HEK293 (cell line): ENCODE measurements at regions not wholly inside any gene's neighbourhood (a gene's known extent, or its start where the extent isn't known, plus 50 kb on each side); places are given as distances from the start of the nearest gene placed in this dataset.

Experiments used
- CTCF ChIA-PET: fragments of 350-600 bp; formaldehyde crosslinking; extraction: SDS; loops from one replicate; lab custom pipeline; 2021; ENCODE audit warnings: antibody characterized with exemption; lab: Yijun Ruan, JAX
- POLR2A ChIA-PET: fragments of 300-600 bp; formaldehyde crosslinking; extraction: SDS; loops from one replicate; lab custom pipeline; 2020; ENCODE audit warnings: antibody characterized with exemption, inconsistent platforms; lab: Yijun Ruan, JAX
- H3K27ac ChIP-seq: fragments of 200-500 bp; sonication (Bioruptor generic); 2 replicates; pipeline ENCODE4 v1.5.1; 2014; ENCODE audit warnings: low read depth, low read length, control low read depth, inconsistent platforms; ENCODE audit errors: extremely low read depth
- H3K36me3 ChIP-seq, 2 experiments: fragments of 200-500 bp in 1 of 2; sonication (Bioruptor generic) in 1 of 2; 1 replicate in 1 of 2; 2 replicates in 1 of 2; pipeline ENCODE4 v1.5.1; 2014 to 2017; ENCODE audit warnings: inconsistent platforms in 2 of 2, low read length in 2 of 2; ENCODE audit not compliant: control insufficient read depth in 2 of 2, insufficient read depth in 1 of 2
- H3K4me1 ChIP-seq: fragments of 200-500 bp; sonication (Bioruptor generic); 2 replicates; pipeline ENCODE4 v1.5.1; 2014; ENCODE audit warnings: mild to moderate bottlenecking, low read length, inconsistent platforms; ENCODE audit not compliant: control insufficient read depth, insufficient read depth
- H3K4me3 ChIP-seq: 2 replicates; pipeline ENCODE4 v1.5.1; 2011; ENCODE audit warnings: low read depth, mild to moderate bottlenecking, control low read depth, low read length, moderate library complexity
- H3K9me3 ChIP-seq: fragments of 200-500 bp; sonication (Bioruptor generic); 2 replicates; pipeline ENCODE4 v1.5.1; 2014; ENCODE audit warnings: low read depth, low read length, inconsistent platforms; ENCODE audit not compliant: control insufficient read depth, insufficient read depth
- GLI4 ChIP-seq: fragments of 450-650 bp; formaldehyde crosslinking; IDR thresholded peaks from 2 replicates; pipeline ENCODE4 v1.5.1; 2016; ENCODE audit warnings: missing biosample characterization, missing genetic modification characterization
- HOXA7 ChIP-seq: sonication (generic); formaldehyde crosslinking; IDR thresholded peaks from 2 replicates; pipeline ENCODE4 v1.8.1; 2022; ENCODE audit warnings: missing genetic modification reagents, borderline replicate concordance
- INSM2 ChIP-seq: fragments of 450-650 bp; formaldehyde crosslinking; IDR thresholded peaks from 2 replicates; pipeline ENCODE4 v1.5.1; 2016; ENCODE audit warnings: missing biosample characterization, missing genetic modification characterization
- KLF17 ChIP-seq: fragments of 450-650 bp; formaldehyde crosslinking; IDR thresholded peaks from 2 replicates; pipeline ENCODE4 v1.5.1; 2016; ENCODE audit warnings: missing biosample characterization, missing genetic modification characterization
- MYNN ChIP-seq: fragments of 450-650 bp; formaldehyde crosslinking; IDR thresholded peaks from 2 replicates; pipeline ENCODE4 v1.5.1; 2016; ENCODE audit warnings: missing biosample characterization, missing genetic modification characterization, borderline replicate concordance
- OSR2 ChIP-seq: fragments of 450-650 bp; formaldehyde crosslinking; IDR thresholded peaks from 2 replicates; pipeline ENCODE4 v1.5.1; 2016; ENCODE audit warnings: missing biosample characterization, missing genetic modification characterization
- PRDM1 ChIP-seq: fragments of 450-650 bp; formaldehyde crosslinking; IDR thresholded peaks from 2 replicates; pipeline ENCODE4; 2016; ENCODE audit warnings: missing biosample characterization, missing genetic modification characterization
- SP3 ChIP-seq: fragments of 450-650 bp; formaldehyde crosslinking; IDR thresholded peaks from 2 replicates; pipeline ENCODE4 v1.5.1; 2016; ENCODE audit warnings: missing biosample characterization, missing genetic modification characterization
- TCF7L2 ChIP-seq: IDR thresholded peaks from 2 replicates; pipeline ENCODE4 v1.6.1; 2011; ENCODE audit warnings: low read depth, mild to moderate bottlenecking, inconsistent platforms, low read length, moderate library complexity, borderline replicate concordance
- TSHZ1 ChIP-seq: fragments of 450-650 bp; formaldehyde crosslinking; IDR thresholded peaks from 2 replicates; pipeline ENCODE4 v1.5.1; 2016; ENCODE audit warnings: missing biosample characterization, missing genetic modification characterization, borderline replicate concordance
- ZEB2 ChIP-seq: fragments of 450-650 bp; formaldehyde crosslinking; IDR thresholded peaks from 2 replicates; pipeline ENCODE4 v1.5.1; 2016; ENCODE audit warnings: missing biosample characterization, missing genetic modification characterization
- ZFHX2 ChIP-seq: fragments of 450-650 bp; formaldehyde crosslinking; conservative IDR thresholded peaks from 2 replicates; pipeline ENCODE4 v1.5.1; 2016; ENCODE audit warnings: missing biosample characterization, missing genetic modification characterization
- ZFP69B ChIP-seq: fragments of 450-650 bp; formaldehyde crosslinking; IDR thresholded peaks from 2 replicates; pipeline ENCODE4 v1.5.1; 2016; ENCODE audit warnings: missing biosample characterization, missing genetic modification characterization
- ZNF112 ChIP-seq: fragments of 450-650 bp; formaldehyde crosslinking; IDR thresholded peaks from 2 replicates; pipeline ENCODE4 v1.5.0; 2017; ENCODE audit warnings: missing biosample characterization, missing genetic modification characterization
- ZNF133 ChIP-seq: fragments of 450-650 bp; formaldehyde crosslinking; IDR thresholded peaks from 2 replicates; pipeline ENCODE4 v1.5.1; 2016; ENCODE audit warnings: missing biosample characterization, missing genetic modification characterization
- ZNF140 ChIP-seq: fragments of 450-650 bp; formaldehyde crosslinking; IDR thresholded peaks from 2 replicates; pipeline ENCODE4 v1.5.1; 2016; ENCODE audit warnings: missing biosample characterization, missing genetic modification characterization
- ZNF18 ChIP-seq: fragments of 450-650 bp; formaldehyde crosslinking; IDR thresholded peaks from 2 replicates; pipeline ENCODE4 v1.5.1; 2016; ENCODE audit warnings: missing biosample characterization, missing genetic modification characterization
- ZNF202 ChIP-seq: fragments of 450-650 bp; formaldehyde crosslinking; IDR thresholded peaks from 2 replicates; pipeline ENCODE4 v1.5.1; 2016; ENCODE audit warnings: missing biosample characterization, missing genetic modification characterization, borderline replicate concordance
- ZNF341 ChIP-seq: fragments of 450-650 bp; formaldehyde crosslinking; IDR thresholded peaks from 2 replicates; pipeline ENCODE4; 2016; ENCODE audit warnings: low read depth, missing biosample characterization, missing genetic modification characterization
- ZNF362 ChIP-seq: fragments of 450-650 bp; formaldehyde crosslinking; IDR thresholded peaks from 2 replicates; pipeline ENCODE4 v1.5.1; 2016; ENCODE audit warnings: missing biosample characterization, missing genetic modification characterization
- ZNF416 ChIP-seq: fragments of 450-650 bp; formaldehyde crosslinking; IDR thresholded peaks from 2 replicates; pipeline ENCODE4 v1.5.1; 2016; ENCODE audit warnings: missing biosample characterization, missing genetic modification characterization
- ZNF48 ChIP-seq: fragments of 450-650 bp; formaldehyde crosslinking; IDR thresholded peaks from 2 replicates; pipeline ENCODE4 v1.5.1; 2016; ENCODE audit warnings: missing biosample characterization, missing genetic modification characterization
- ZNF513 ChIP-seq: fragments of 450-650 bp; IDR thresholded peaks from 2 replicates; pipeline ENCODE4 v1.5.1; 2018; ENCODE audit warnings: missing biosample characterization, missing genetic modification characterization
- ZNF561 ChIP-seq: fragments of 450-650 bp; IDR thresholded peaks from 2 replicates; pipeline ENCODE4 v1.5.1; 2018; ENCODE audit warnings: missing biosample characterization, missing genetic modification characterization, borderline replicate concordance
- ZNF596 ChIP-seq: fragments of 450-650 bp; IDR thresholded peaks from 2 replicates; pipeline ENCODE4 v1.5.0; 2018; ENCODE audit warnings: missing biosample characterization, mild to moderate bottlenecking, missing genetic modification characterization, moderate library complexity
- ZNF621 ChIP-seq: fragments of 450-650 bp; formaldehyde crosslinking; IDR thresholded peaks from 2 replicates; pipeline ENCODE4 v1.5.1; 2017; ENCODE audit warnings: missing biosample characterization, missing genetic modification characterization

DNA sequence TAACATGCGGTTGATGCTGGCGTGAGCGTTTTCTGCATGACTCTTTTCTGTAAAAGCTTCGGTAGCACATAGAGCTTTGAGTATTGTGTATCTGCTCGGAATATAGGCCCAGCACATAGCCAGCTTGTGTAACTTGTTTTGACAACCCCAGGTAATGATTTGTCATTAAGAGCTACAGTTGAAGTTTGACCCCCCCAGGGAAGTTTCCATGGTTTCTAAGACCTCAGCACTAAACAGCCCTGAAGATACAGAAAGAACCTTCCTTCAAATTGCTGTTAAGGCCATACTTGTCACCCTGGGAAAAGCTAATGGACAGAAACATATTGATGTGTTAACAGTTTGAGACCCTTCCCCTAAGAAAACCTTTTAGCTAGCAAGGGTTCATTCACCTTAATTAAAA lies 380.7 kb downstream of the PRDM2 start (continued):
- no peak for TF ChIP-seq ZNF18
- TF ChIP-seq, all 188 proteins: peak for 0

DNA sequence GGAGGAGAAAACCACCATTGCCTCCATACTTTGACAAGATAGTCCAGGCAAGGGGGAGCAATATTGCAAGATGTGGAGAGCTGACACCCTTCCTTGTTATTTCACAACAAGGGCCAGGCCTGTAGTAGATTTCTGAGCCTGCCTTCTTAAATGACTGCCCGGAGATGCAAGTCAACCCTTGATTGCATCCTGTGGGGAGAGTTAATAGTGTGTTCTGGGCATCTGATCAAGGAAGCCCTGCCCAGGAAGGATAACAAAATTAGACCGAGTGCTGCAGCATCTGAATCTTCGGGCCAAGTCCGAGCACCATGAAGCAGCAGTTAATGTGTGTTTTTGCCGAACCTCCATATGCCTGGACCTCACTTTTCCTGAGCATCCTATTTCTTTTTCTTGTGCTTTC lies 382.3 kb downstream of the PRDM2 start:
- ChIA-PET POLR2A (no interaction called here), CTCF (interaction anchor here (0.6 kb wide), 1 partner anchor 83 kb away, joined by 5 read pairs; no protein-coding TSS in a partner anchor)
- H3K27ac ChIP-seq = no peak overlapping the region
- TF ChIP-seq ZNF561 (tag by site-specific recombination) (no peak), ZNF621 (tag by site-specific recombination) (no peak), ZNF140 (no peak), GLI4 (tag by site-specific recombination) (no peak), MYNN (tag by site-specific recombination) (no peak), ZEB2 (no peak), TSHZ1 (no peak), HOXA7 (CRISPR knock-in tag) (no peak), PRDM1 (no peak), ZNF112 (no peak), OSR2 (tag by site-specific recombination) (no peak)
- TF ChIP-seq, all 188 proteins: peak for 0
- Histone ChIP-seq H3K9me3 (no peaks in the 10 kb centered on the region), H3K4me1 (no peaks in the 10 kb centered on the region), H3K36me3 (no peaks in the 10 kb centered on the region), H3K4me3 (no peak overlapping the region)

DNA sequence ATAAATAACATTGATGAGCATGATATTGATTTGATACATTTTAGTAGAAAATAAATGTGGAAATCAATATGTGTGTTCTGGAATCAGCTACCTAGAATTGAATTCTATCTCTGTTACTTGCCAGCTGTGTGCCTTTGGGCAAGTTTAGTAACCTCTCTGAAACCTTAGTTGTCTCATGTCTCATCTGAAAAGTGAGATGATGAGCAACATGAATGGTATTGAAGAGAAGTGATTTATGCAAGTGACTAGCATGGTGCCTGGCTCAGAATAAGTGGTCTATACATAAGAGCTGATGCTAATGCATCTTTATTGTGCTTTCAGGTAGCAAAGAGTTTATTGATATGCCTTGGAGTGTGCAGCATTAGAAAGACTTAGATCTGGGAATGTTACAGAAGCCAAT lies 383.3 kb downstream of the PRDM2 start:
- Histone ChIP-seq H3K27ac (no peak overlapping the region), H3K9me3 (no peaks in the 10 kb centered on the region), H3K4me1 (no peaks in the 10 kb centered on the region), H3K36me3 (no peaks in the 10 kb centered on the region), H3K4me3 (no peak overlapping the region)
- POLR2A ChIA-PET = no interaction called here
- TF ChIP-seq TCF7L2 = no peak
- no peak for TF ChIP-seq ZNF416
- no peak for TF ChIP-seq ZNF133 (tag by site-specific recombination)
- TF ChIP-seq ZFP69B (tag by site-specific recombination) = no peak
- TF ChIP-seq SP3 = no peak
- no peak for TF ChIP-seq ZNF362 (tag by site-specific recombination)
- no peak for TF ChIP-seq ZNF596 (tag by site-specific recombination)
- TF ChIP-seq KLF17 = no peak
- no peak for TF ChIP-seq ZNF513 (tag by site-specific recombination)
- no peak for TF ChIP-seq ZNF202
- TF ChIP-seq INSM2 (tag by site-specific recombination) = no peak
- no peak for TF ChIP-seq ZNF48 (tag by site-specific recombination)
- TF ChIP-seq ZNF341 (tag by site-specific recombination) = no peak
- TF ChIP-seq ZFHX2 = no peak
- TF ChIP-seq ZNF561 (tag by site-specific recombination) = no peak
- CTCF ChIA-PET = no interaction called here
